Right renal pelvis (tissue), 4 donors: ENCODE measurements at regions not wholly inside any gene's neighbourhood (a gene's known extent, or its start where the extent isn't known, plus 50 kb on each side); places are given as distances from the start of the nearest gene placed in this dataset.

Source experiments
- DNase-seq, 4 donors: peaks; one replicate each; pipeline ENCODE4 v3.0.0-alpha.2; 2013; ENCODE audit warnings: low read depth in 4 of 4, low spot score in 3 of 4, missing footprints in 1 of 4

DNA sequence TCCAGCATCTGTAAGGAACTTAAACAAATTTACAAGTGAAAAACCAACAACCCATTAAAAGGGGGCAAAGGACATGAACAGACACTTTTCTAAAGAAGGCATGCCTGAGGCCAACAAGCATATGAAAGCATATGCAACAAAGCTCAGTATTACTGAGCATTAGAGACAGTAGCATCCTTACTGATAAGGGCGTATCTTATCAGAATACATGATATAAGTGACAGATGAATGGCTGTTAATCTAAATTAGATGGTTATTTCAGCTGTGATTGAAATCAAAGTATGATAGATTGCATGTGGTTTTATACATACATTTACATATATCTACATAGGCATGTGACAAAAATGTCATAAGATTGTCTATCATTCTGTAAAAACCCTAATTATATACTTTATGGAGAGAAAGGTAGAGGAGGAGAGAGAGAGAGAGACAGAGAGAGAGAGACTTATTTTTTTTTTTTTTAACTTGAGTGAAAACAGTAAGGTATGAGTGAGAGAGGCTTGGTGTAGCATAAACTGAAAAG, 1240.7 kb downstream of the FAM181B start:
- DNase-seq = no peak

DNA sequence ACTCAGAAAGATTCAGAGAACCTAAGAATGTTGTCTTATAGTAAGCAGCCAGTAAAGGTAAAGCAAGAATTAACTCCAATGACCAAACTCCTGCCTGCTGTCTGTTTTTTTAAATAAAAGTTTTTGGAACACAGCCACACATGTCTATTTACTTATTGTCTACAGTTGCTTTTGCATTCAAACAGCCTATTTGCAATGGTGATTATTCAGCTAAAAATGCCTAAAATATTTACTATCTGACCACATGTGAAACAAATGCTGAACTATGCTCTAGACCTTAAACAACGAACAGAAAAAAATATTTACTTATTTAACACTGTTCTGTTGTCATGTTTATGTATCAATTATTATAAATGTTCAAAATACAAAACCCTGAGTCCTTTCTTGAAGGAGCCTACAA, 1246.6 kb downstream of the FAM181B start:
- DNase-seq = no peak

DNA sequence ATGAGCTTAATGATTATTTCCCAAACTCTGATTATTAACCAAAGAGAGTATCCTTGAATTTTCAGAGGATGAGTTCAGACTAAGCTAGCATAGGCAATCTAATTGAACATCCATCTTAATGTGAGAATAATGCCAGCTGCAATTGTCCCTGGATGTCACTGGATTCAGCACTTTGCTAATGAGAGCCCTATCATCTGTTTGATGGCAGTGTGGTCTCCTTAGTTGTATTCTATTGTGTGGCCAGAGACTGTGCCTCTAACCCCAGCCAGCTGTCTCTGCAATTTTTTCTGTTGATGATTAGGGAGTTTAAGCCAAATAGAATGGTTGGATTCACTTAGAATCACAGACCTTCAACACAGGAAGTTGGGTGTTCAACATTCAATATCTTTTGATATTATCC, 1249.5 kb downstream of the FAM181B start:
- DNase-seq = no peak

DNA sequence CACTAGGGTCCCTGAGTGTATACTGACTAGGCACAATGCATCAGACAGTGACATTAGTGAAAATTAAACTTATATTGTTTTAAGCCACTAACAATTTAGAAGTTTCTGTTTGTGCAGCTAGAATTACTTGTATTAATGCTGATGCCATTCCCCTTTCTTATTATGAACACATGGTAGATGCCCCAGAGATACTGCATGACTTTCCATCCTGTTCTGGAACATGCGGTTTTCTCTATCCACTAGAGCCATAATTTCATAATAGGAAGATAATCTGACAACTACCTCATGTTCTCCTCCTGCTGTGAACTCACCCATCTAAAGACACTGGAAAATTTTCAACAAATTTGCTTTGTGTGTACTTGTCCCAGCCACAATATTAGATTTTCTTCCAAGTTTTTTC, 1256.4 kb downstream of the FAM181B start:
- DNase-seq = no peak

DNA sequence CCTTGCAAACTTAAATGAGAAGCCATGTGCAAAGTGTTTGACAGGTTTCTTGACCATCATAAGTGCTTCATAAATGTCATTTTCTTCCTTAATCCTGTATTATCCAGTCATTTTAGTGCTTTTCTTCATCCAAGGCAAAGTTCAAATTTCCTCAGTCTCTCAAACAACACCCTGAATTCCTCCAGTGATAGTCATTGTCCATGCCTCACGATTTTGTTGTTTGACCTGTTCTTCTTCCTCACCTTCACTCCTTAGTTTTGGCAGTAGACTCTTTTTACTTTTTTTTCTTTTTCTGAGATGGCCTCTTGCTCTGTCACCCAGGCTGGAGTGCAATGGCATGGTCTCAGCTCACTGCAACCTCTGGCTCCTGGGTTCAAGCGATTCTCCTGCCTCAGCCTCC, 1257.3 kb downstream of the FAM181B start:
- no peak for DNase-seq

DNA sequence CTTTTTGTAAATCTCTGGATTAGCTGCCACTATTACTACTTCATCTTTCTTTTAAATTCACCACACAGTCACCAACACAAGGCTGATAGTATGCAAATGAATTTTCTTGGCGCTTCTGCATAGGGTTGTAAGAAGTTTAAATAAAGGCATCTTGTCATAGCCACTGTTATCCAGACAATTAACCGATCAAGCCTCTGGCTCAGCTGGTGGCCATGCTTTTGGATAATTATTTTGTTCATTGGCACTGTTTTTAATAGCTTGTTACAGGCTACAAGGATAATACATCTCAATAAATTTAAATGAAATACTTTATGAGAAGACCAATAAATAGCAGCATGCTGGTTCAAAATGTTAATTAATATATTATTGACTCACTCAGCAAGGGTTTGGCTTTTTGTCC, 1261.0 kb downstream of the FAM181B start:
- DNase-seq = no peak

DNA sequence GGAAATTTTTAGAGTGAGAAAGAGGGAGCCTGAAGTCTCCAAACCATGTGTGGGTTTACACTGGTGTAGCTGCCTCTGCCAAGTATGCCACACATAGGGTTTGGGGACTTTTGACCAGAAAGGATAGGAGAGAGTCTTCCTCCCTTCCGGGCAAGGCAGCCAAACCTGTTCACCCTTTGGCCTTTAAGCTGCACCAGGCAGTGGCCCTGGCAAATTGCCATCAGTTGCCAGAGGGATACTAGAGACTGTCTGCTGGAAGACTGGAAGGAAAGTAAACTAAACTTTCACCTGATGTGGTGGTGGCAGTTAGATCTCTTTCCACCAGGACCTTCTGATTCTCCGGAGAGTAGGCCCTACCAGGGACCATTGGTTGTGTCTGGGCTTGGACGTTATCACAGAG, 1263.2 kb downstream of the FAM181B start:
- no peak for DNase-seq

DNA sequence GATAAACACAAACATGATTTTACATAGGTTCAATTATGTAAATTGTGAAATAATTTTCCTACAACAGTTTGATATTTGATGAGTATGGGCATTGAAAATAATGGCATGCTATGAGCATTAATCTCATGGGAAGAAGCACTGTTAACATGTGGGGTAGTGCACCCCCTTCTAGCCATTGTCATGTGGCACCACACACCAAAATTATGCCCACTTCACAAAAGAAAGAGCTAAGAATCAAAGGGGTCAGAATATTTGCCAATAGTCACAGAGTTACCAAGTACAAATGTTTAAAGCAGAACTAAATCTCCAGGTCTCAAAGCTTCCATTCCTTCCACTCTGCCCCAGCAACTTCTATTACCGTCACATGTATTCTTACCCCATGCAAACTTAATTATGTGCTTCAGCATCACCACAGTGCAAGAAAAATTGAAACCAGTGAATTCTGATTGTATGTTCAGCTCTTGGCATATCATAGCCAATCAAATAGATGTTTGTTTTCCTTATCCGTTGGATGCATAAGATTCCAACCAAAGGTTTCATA, 1273.8 kb downstream of the FAM181B start:
- DNase-seq = no peak

DNA sequence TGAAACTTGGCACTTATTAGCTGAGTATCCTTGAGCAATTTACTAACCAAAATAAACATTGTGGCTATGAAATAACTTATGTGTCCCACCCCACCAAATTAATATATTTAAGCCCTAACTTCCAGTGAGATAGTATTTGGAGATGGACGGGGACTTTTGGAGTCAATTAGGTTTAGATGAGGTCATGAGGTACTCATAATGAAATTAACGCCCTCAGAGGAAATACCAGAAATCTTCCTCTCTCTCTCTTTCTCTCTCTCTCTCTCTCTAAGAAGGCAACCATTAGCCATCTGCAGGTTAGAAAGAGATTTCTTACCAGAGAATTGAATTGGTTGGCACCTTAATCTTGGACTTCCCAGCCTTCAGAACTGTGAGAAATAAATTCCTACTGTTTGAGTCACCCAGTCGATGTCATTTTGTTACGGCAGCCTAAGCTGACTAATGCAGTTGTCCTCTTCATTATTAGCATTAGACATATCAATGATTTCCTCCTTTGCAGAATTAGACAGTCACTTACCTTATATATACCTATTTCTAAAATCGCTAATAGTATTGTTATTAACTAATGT, 1284.0 kb downstream of the FAM181B start:
- no peak for DNase-seq

DNA sequence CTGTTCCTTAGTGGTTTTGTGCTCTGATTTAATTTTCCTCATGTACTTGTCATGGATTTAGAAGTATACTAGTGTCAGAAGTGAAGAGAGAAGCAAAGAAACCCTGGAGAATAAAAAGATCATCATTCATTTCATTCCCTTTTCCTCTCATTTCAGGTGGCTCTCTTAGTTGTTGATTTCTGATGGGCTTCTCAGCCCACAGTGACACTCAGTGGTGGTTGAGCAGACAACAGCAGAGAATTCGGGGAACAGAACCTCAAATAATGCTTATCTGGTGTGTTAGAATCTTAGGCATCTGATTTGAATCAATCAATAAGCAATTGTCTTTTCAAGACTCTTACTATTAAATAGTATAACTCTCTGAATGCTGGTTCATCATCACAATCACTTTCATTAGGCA, 1289.4 kb downstream of the FAM181B start:
- DNase-seq = no peak

DNA sequence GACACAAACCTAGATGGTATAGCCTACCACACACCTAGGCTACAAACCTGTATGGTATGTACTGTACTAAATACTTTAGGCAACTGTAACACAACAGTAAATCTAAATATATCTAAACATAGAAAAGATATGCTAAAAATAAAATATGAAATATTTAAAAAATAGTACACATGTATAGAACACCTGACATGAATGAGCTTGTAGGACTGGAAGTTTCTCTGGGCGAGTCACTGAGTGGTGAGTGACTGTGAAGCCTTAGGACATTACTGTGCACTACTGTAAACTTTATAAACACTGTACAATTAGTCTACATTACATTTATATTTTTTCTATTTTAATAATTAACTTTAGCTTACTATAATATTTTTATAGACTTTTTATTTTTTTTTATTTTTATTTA, 1301.3 kb downstream of the FAM181B start:
- DNase-seq = no peak

DNA sequence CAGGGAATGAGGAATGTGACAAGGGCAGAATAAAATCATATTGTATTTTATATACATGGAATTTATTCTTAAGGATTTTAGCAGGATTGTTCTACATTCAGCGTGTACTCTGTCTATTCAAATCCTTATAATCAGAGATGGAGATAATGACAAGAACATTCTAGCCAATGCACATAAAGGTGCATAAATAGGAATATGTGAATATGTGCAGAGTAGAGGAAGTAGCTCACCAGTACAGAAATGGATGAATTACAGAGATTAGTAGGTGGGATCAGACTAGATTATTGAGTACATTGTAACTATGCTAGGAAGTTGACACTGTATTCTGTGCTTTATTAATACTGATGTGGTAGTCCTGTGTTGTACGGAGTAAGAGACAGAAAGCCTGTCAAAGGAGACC, 1308.8 kb downstream of the FAM181B start:
- no peak for DNase-seq

DNA sequence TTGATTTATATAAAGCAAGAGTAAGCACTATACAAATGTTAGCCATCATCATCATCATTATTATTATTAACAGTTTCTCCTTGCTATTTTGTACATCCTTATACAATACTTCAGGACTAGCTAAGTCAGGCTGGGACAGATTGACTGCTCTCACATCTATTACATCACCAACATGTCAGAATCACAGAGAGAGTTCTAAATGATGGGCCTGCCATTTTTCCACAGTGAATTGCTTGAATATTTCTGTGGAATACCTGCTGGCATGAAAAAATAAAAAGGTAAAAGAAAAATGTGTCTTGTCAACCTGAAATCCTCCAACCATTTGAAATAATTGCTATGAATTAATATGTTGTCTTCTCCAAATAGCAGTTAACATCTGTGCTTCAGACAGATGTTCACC, 1311.3 kb downstream of the FAM181B start:
- DNase-seq = no peak

DNA sequence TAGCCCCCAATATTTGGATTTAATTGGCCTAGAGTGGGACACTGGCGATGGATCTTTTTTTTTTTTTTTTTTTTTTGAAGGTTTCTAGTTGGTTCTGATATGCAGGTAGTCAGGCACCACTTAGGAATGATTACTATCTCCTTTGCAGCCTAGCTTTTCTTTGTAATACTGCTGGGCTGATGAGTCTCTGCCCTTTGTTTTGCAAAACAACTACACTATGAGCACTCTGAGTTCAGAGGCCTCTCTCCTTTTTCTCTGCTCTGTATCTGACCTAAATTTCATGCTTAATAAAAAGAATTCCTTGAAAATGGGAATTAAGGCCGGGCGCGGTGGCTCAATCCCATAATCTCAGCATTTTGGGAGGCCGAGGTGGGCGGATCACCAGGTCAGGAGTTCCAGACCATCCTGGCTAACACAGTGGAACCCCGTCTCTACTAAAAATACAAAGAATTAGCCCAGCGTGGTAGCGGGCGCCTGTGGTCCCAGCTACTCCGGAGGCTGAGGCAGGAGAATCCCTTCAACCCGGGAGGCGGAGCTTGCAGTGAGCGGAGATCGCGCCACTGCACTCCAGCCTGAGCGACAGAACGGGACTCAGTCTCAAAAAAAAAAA, 1312.3 kb downstream of the FAM181B start:
- no peak for DNase-seq

DNA sequence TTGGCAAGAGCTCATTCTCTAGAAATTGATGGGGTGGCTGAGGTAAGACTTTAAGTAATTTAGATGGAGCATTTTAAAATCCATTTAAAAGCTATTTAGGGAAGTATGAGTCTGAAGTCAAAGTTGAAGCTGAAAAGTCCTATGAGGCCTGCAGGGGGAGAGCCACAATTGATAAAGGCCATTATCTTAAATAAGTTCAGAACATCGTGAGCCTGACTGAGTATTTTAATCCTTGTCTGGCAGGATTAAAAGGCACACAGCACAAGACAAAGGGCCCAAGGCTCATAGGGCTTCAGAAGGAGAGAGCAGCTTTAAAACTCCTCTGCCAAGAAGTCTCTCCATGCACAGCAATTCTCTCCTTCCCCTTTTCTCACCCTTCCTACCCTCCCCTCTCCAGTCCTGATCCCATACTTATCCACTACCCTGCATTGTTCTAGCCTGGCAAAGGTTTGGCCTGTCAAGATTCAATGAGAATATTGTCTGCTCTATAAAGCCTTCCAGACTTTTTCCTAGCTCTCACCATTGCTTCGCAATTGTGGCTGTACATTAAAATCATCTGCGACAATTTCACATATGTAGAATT, 1312.9 kb downstream of the FAM181B start:
- DNase-seq = no peak

DNA sequence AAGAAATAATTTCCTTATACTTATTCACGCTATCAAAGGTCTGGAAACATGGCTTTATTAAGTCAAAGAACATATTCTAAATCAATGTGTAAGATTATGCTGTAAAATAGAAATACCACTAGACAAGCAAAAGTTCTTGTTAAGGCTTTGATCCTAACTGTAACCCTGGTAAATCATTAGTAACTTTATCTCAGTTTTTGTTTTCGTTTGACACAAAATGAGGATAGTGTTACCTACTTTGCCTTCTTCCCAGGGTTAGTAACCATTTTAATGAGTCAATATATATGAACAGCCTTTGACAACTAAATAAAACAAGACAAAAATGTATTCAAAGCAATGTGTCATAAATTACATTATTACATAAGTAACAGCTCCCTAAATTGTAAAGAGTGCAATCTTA, 1336.3 kb downstream of the FAM181B start:
- peak in 1 of 4 donors; percentile 5 for DNase-seq

DNA sequence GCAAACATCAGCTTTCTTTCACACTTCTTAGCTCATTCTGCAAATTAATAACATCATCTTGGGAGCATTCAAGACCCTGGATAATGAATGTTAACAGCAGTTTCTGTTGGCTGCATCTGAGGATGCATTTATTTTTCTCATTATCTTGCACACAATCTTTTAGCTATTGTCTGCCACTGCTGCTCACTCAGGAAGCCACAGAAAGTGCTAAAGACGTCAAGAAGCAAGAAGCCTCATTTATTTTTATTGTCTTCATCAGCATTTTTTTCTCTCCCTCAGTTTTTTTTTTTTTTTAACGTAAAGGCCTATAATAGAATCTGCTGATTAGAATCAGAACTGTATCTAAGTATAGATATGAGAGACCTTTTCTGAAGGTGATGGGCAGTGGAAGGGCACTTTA, 1339.4 kb downstream of the FAM181B start:
- DNase-seq = no peak

DNA sequence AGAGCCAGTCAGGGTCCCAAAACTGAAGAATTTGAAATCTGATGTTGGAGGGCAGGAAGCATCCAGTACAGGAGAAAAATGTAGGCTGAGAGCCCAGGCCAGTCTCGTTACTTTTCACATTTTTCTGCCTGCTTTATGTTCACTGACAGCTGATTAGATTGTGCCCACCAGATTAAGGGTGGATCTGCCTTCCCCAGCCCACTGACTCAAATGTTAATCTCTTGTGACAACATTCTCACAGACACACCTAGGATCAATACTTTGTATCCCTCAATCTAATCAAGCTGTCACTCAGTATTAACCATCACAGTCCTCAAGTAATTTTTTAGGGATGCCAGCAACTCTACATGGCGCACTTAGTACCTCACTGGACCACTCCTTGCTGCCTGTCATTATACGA, 1345.3 kb downstream of the FAM181B start:
- DNase-seq = no peak

DNA sequence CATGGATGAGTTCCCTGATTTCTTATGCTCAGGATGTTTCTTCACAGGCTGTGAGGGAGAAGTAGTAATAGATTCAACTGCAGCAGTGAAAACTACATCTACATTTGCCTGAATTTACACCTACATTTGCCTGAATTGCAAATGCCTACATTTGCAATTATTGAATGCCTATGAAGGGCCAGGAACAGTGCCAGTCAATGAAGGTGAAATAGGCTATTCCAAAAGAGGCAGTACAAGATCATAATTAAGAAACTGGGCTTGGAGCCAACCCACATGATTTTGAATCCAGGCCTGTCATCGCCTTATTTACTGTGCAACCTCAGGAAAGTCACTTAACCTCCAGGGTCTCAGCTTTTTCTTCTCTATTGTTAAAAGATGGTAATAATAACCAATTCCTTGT, 1353.3 kb downstream of the FAM181B start:
- DNase-seq = no peak

DNA sequence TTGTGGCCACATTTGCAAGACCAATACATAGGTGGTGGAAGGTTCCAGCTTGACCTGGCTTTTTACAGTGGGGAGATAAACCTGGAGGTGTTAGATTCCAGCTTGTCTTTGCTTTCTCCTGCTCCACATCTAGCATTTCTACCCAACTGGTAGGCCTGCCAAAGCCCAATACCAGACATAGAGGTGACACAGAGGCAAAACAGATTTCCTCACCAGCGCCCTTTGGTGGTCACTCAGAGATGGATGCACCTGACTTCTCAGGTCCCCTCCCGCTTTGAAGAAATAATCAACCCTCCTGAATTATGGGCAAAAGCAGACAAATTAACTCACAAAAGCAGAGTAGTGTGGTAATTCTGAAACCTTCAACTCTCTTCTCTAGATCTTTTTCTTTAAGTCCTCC, 1356.2 kb downstream of the FAM181B start:
- DNase-seq = no peak

DNA sequence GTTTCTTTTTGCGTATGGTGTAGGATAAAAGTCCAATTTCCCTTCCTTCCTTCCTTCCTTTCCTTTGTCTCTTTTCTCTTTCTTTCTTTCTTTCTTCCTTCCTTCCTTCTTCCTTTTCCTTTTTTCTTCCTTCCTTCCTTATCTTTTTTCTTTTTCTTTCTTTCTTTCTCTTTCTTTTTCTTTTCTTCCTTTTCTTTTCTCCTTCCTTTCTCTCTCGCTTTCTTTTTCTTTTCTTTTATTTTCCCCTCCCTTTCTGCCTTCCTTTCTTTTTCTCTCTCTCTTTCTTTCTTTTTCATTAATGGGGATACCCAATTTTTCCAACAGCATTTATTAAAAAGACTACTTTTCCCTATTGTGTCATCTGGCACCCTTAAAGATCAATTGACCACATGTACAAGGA, 1359.7 kb downstream of the FAM181B start:
- no peak for DNase-seq

DNA sequence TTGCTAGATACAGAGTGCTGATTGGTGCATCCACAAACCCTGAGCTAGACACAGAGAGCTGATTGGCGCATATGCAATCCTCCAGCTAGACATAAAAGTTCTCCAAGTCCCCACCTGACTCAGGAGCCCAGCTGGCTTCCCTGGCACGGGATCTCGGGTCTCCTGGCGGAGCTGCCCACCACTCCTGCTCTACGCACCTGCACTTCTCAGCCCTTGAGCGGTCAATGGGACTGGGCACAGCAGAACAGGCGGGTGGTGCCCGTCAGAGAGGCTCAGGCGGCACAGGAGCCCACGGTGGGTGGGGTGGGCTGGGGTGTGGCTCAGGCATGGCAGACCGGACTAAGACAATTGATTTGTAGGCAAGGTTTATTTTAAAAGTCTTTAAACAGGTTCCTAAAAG, 1365.5 kb downstream of the FAM181B start:
- no peak for DNase-seq
